NCI-H2196 (cell line): ENCODE measurements at regions not wholly inside any gene's neighbourhood (a gene's known extent, or its start where the extent isn't known, plus 50 kb on each side); places are given as distances from the start of the nearest gene placed in this dataset.
"Not testable (repeated sequence)": the region's sequence is repeated elsewhere in the genome, so short reads cannot be mapped to it uniquely, and the experiment has no call there.

ENCODE experiments used
- DNase-seq: peaks from one replicate; lab custom pipeline; 2025; ENCODE audit not compliant: unreplicated experiment; lab: John Stamatoyannopoulos, UW

DNA sequence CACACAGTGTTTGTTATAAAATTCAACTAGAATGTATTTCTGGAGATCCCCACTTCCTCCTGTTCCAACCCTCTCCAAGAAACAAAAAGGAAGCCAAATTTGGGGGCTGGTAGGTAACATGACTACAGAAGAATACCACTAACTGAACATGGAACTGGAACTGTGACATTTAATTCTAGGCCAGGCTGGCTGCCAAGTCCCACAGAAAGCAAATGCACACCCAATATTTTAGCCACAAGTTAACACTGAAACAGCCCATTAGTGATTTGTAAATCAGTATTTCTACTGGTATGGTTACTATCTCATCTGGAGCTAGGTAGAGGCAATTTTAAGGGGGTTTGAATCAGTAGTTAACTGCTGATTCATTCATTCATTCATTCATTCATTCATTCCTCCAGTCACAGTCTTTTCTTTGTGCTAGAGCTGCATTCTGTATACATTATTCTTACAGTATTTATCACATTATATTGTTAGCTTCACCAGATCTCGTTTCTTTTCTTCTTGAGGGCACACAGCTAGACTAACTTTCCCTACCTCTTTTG lies 131.7 kb upstream of the GDNF start:
- DNase-seq: no peak

DNA sequence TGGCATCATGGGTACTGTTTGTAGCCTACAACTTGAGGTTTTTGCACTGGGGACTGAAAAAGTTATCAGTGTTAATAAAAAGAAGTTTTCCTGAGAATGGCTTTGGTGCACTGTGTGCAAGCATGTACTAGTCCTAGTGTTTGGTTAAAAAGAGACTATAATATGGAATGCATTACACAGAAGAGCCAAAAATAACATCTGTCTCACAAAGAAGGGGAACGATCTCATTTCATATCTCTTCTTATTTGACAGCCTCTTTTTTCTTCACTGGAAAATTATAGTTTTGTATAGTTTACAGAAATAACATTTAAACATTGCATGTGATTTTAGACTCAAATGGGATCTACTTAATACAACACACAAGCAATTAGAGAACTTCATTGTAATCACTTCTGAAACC lies 127.0 kb upstream of the GDNF start:
- DNase-seq: no peak

DNA sequence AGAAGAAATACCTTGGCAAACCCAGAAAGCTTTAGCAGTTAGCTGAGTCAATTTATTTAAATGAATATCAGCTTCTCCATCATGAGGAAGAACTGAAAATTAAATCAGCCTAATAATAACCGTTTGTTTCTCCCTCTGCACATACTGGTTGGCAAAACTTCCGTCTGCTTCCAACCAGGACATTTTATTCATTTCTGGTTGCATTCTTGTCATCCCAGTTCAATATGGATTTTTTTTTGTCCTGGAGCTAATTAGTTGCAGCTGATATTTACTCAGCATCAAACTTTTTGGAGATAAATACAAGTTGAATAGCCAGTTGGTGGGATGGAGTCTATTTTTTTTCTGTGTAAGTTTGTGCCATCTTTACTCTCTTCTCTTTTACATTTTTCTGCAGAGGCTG lies 126.5 kb upstream of the GDNF start:
- no peak for DNase-seq

DNA sequence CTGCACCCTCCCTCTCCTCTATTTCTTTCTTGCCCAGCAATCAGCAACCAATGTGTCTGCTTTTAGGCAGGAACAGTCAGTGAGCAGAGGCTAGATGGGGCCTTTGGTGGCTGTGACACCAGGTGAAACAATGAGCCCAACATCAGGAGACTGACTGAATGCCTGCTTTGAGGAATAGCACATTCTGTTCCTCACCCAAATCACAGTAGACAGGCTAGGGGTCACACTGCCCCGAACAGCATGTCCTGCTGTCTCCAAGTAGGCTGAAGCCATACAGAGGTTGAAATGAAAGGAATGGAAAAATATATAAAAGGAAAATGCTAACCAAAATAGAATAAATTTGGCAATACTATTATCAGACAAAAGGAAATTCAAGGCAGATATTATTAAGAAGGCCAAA lies 122.5 kb upstream of the GDNF start:
- no peak for DNase-seq

DNA sequence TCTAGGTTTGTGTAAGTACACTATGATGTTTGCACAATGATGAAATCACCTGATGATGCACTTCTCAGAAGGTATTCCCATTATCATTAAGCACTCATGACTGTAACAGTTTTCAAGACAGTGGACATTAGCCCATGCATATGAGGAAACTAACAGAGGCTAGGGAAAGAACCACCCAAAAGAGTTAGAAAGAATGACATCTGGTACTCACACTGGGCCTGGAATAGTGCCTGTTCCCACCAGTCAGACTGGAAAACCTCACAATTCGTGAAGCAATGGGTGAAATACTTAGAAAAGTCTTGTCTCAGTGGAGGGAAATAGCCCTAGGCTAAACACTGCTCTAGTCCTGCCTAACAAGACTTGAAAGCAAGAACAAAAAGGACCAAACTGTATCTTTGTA lies 117.4 kb upstream of the GDNF start:
- no peak for DNase-seq

DNA sequence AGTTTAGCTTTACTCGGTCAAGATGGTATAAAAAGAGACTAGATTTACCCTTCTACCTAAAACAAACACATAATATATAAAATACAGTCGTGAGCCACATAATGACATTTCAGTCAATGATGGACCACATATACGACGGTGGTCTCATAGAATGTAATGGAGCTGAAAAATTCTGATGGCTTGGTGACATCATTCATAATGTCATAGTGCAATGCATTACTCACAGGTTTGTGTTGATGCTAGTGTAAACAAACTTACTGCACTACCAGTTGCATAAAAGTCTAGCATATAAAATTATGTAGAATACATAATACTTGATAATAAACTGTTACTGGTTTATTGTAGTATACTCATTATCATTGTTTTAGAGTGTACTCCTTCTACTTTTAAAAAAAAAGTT lies 115.9 kb upstream of the GDNF start:
- DNase-seq: no peak

DNA sequence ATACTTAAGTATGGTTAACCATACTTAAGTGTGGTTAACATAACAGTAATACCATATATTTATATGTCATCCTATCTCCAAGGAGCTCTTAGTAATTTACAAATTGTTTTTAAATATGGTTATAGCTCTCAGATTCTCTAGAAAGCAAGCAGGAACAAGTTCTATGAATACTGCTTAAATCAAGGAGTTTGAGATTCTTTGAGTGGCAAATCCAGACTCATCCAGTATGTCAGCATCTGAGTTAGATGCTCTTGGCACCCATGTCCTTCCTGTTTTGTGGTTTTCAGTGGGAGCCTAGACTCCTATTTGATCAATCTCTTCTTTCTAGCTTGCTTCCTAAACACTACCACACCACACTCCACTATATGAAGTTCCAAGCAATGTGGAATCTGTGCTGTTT lies 114.7 kb upstream of the GDNF start:
- DNase-seq: no peak

DNA sequence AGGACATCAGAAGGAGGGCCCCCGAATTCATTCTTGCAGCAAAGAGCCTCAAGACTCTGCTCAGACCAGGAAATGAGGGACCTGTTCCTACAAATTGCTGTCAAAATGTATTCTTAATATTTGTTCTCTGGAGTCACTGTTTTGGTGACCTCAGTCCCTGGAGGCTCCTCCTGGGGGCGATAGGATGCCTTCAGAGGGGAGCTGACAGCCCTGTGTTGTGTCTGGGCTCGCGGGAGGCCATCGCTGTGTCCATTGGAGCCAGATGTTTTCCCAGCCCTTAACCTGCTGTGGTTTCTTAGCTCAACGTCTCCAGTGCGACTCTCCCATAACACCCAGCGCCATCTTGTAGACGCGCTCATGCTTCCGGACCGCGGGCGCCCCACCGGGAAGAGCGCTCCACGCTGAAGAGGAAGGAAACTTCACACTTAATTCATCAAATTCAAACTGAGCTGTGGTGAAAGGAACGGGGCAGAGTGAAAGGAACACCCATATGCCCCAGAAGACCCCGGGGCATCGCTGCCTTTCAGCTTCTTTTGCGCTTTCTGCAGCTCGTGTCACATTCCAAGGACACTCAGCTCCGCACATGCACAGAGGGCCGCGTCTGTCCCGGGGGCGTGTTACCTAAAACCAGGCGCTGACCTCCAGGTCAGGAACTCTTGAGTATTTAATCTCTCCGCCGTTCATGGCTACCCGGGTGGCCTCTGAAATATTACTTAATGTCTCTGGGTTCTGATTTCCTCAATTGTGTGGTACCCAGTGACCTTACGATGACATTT lies 112.3 kb upstream of the GDNF start:
- no peak for DNase-seq

DNA sequence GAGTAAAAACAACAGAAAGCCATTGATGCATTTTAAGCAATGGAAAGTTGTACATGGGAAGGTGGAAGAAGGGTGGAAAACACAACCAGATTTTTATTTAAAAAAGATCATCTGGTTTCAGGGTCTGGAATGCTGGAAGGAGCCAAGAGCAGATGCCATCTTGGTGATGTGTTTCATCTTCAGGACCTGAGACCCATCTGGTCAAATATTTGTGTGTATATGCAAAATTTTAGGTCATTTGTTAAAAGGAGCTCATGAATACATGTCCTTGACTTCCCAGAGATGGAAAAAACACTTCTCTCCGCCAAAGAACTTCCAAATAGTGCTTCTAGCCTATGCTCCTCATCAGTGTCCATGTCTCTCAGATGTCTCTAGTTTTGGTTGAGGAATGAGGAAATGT lies 110.6 kb upstream of the GDNF start:
- no peak for DNase-seq

DNA sequence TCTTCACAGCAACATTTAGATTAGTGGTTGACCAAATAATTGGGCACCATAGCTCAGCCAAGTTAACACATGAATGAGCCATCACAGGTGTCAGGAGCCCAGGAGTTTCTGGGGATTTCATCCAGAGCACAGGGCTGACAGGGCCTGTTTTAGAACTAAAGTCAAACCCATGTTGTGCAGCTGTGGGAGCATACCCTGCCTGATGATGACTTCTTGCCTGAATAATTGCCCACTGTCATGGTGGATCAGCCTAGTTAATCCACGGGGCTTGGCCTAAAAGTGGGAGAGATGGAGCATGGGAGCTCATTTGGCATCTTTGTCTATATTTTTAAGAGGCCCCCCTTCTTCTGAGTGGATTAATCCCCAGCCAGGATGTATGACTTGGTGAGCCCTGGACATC lies 105.6 kb upstream of the GDNF start:
- no peak for DNase-seq

DNA sequence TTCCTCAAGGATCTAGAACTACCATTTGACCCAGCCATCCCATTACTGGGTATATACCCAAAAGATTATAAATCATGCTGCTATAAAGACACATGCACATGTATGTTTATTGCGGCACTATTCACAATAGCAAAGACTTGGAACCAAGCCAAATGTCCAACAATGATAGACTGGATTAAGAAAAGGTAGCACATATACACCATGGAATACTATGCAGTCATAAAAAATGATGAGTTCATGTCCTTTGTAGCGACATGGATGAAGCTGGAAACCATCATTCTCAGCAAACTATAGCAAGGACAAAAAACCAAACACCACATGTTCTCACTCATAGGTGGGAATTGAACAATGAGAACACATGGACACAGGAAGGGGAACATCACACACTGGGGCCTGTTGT lies 103.3 kb upstream of the GDNF start:
- not testable (repeated sequence) for DNase-seq

DNA sequence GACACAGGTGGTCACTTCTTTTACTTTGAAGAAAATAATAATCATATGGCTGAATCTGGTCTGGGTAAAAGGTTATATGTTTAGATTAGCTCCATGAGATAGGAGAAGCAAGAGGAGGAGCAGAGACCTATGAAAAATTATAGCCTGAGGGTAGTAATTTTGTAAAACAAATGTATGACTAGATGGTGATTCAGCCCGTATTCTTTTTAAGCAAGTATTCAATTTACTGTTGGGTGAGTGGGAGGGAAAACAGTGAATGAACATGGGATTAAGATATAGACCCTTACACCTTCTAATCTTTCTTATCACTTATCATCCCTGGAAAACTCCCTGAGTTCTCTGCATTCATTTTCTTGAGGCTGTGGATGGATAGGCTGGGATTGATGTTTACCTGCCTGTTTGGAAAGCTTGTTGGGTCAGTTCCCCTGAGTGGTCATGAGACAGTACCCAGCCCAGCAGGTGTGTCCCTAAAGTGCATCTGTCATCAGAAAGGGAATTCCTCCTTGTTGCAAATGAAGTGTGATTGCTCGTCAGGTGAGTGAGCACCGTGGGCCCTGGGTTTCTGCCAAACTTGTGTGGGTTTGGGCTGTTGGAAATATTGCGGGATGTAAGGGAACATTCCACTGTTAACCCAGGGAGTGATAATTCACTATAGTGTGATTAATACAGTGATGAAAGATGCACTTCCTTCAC lies 101.2 kb upstream of the GDNF start:
- DNase-seq: no peak

DNA sequence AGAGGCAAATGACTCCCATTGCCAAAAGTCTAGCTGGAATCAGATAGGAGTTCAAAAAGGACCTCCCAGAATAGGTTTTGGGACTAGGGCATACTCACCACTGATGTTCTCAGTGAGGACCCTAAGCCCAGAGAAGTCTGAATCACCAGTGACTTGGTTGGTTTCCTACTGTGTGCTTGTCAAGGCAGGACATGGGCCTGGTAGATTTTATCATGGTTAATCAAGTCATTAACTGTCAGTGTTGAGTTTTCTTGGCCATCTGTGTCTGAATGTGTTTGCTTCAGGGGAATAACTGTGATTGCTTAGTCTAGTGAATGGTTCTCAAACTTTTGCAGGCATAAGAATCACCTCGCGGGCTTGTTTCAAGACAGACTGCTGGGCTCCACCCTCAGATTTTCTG lies 99.0 kb upstream of the GDNF start:
- no peak for DNase-seq

DNA sequence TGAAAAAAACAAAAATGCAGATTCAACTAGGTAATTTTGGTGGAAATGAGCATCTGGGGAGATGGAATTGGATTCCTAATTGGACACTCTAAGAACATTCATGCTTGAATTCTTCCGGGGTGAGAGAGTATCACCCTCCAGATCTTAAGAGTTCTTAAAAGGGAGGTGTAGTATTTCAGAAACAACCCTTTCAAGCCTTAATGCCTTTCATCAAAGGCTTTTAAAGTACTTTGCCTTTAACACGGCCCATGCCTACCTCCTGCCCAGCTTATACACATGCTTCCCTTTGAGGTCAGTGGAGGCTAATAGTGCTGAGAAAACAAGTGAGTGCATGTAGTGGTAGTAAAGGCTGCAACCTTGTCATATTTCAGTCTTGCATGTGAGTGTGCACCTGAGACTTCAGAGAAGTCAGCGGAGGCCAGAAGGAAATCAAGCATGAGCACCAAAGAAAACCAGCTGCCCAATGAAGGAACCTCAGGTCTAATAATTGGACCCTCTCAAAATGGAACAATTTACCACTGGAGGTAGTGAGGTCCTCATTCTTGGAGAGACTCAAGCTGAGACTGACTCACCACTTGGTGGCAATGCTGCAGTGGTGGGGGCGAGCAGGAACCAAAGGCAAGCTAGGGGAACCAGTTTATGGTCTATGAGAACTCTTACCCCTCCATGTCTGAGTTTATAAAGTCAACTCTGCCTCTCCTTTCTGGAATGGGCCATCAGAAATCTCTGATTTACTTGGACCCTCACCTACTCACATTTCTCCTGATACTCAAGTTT lies 98.4 kb upstream of the GDNF start:
- DNase-seq: no peak

DNA sequence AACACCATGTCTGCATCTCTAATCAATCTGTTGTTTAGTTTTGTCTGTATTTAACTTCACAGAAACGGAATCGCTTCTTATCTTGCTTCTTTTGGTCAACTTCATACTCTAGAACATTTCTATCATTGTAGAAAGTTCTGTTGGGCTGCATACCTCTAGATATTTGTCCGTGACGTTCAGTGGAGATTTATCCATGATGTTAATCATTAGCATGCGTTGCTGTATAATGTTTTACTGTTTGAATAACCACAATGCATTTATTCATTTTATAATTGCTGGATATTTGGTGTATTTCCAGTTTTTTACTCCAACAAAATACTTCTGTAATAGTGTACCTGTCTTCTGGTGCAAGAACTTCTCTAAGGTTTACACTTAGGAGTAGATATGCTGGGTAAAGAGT lies 96.2 kb upstream of the GDNF start:
- DNase-seq: no peak

DNA sequence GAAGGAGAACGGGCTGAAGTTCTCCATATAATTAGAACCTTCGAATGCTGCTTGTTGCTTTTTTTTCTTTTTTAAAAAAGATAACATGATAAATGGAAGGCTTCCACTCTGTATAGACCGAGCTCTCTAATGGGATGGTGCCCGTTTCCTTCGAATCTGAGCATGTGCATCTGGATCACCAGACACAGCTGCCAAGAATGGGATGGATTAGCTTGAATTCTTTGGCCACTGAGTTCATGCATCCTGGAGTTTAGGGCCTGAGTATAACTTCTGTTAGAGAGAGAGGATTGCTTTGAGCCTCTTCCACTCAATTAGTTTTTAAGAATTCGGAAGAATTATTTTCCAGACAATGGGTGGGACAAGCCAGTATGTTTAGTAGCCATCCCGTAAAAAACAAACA lies 93.7 kb upstream of the GDNF start:
- DNase-seq: no peak

DNA sequence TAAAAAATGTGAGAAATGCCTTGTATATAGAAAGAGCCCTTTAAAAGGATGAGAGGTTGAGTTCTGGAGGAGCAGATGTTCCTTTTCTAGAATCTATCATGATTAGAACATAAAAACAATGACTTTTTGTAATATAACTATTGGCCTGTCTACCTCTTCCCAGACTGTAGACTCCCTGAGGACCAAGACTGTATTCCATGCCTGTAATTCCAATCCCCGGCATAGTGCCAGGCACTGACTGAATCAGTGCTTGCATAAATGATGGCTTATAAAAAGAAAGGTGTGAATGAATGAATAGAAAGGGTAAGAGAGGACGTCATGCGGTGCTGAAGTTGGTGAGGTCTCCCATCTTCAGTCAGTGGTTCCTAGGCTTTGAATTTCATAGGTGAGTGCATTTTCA lies 92.6 kb upstream of the GDNF start:
- DNase-seq: no peak

DNA sequence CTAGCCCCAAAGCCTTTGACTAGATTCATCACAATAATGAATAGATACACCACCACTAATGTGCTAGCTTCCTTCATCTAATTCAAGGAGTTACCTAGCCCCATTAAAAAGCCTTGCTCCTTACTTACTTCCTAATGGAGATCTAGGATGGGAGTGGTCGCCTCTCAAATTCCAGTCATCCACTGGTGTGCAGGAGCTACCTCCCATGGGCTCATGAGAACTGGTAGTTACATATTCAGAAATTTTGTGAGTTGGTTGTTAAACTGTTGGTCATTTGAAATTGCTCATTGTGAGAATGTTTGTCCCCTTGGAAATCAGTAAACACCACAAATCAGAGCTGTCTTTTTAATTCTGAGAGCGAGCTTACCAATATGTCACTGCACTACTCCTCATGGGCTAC lies 91.7 kb upstream of the GDNF start:
- no peak for DNase-seq

DNA sequence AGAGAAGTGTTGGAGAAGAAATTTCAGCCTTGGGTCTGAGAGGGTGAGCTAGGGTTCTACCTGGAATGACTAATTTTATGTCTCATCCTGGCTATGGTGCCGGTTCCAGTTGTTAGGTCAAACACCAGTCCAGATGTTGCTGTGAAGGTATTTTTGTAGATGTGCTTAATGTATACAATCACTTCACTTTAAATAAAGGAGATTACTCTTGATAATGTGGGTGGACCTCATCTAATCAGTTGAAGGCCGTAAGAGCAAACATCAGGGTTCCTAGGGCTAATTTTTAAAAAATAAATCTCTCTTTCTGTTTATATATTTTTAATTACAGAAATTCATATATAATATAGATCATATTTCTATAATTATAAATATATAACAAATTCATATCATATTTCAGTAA lies 90.5 kb upstream of the GDNF start:
- DNase-seq: no peak

DNA sequence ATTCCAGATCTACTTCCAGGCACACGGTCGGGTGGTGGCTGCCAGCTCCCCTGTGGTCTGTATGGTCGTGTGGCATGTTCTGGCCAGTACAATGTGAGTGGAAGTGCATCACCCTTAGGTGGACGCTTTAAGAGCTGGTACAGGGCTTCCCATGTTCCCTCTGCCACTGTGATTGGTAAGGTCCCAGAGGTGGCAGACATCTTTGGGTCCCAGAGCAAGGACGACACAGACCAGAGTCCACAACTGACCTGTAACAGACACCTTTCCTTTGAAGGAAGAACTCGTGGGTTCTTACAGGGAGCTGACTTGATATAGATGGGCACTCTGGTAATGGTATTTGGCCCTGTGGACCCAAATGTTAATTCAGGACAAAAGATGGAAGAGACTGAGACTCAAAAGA lies 90.0 kb upstream of the GDNF start:
- no peak for DNase-seq

DNA sequence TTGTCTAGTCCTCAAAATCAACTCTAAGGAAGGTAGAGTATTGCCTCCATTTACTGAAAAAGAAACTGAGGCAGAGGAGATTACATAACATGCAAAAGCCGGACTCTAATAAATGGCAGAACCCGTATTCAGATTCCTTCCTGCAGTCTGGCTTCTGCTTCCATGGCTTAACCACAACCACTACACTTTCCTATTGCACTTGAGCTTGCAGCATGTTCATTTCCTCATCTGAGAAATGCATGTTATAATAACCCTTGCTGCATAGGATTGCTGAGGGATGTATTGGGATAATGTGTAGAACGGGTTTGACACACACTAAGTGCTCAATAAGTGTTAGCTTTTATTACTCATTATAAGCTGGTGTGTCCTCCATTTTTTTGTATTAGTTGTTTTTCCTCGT lies 87.9 kb upstream of the GDNF start:
- not testable (repeated sequence) for DNase-seq

DNA sequence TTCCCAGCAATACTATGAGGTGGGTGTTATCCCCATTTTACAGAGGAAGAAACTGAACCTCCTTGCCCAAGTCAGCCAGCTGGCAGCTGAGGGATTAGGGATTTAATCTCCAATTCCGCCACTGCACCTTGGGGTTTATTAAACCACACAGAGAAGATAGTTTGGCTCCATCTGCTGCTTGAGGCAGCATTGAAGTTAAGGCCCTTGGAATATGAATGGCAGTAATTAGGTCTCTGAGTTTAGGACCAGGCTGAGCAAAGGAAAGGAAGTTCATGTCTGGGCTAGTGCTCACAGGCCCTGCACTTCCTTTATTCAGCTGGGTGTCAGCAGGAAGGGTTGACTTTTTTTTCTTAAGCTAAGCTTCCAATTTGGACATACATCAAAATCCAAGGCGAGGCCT lies 86.9 kb upstream of the GDNF start:
- no peak for DNase-seq
